Right atrium auricular region (tissue), 2 donors: ENCODE measurements at regions not wholly inside any gene's neighbourhood (a gene's known extent, or its start where the extent isn't known, plus 50 kb on each side); places are given as distances from the start of the nearest gene placed in this dataset.
"Not testable (repeated sequence)": the region's sequence is repeated elsewhere in the genome, so short reads cannot be mapped to it uniquely, and the experiment has no call there.

Experiments
- DNase-seq: peaks from one replicate; pipeline ENCODE4 v3.0.0-alpha.2; 2019; ENCODE audit warnings: low spot score
- H3K27ac ChIP-seq, 2 donors: fragments of 200-600 bp; sonication (generic); 1 replicate in 1 of 2; 2 replicates in 1 of 2; pipeline ENCODE4 v1.5.1; 2016 to 2019
- H3K27me3 ChIP-seq, 2 donors: fragments of 200-600 bp; sonication (generic); one replicate each; pipeline versions ENCODE4 v1.5.1 to v1.6.0; 2017 to 2019
- H3K36me3 ChIP-seq: fragments of 200-600 bp; sonication (generic); one replicate; pipeline ENCODE4 v1.5.1; 2016
- H3K4me1 ChIP-seq, 2 donors: fragments of 200-600 bp; sonication (generic); one replicate each; pipeline versions ENCODE4 v1.5.1 to v1.6.0; 2017 to 2019
- H3K4me3 ChIP-seq, 2 donors: fragments of 200-600 bp; sonication (generic); 1 replicate in 1 of 2; 2 replicates in 1 of 2; pipeline ENCODE4 v1.5.1; 2017 to 2019; ENCODE audit warnings: mild to moderate bottlenecking in 1 of 2, moderate library complexity in 1 of 2
- H3K9me3 ChIP-seq, 2 donors: fragments of 200-600 bp; sonication (generic); one replicate each; pipeline ENCODE4 v1.5.1; 2019
- TF ChIP-seq, protein P1 (sequence below), 2 donors: fragments of 200-600 bp; sonication (generic); IDR thresholded peaks; one replicate each; pipeline ENCODE4 v1.5.1; 2019; ENCODE audit warnings: antibody characterized with exemption in 2 of 2

DNA sequence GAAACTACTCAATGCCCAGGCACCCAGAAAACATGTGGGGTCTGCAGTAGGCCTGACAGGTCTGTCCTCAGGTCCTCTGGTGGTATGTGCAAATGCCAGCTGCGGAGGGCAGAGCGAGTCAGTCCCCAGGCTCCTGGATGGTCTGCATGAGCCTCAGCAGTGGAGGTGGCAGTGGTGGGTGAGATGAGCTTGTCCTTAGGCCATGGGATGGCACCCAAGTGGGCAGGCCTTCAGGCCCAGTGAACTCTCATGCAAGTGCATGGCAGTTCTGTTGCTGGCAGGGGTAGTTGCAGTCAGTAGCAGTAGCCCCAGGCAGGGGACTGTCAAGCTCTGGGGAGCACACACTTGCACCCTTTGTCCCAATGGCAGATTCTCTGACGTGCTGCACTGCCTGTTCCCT lies 106.3 kb upstream of the ANXA10 start:
- Histone ChIP-seq H3K36me3 (no peaks in the 10 kb centered on the region), H3K4me3 (no peak overlapping the region), H3K9me3 (peaks cover 0 to 12% of the 10 kb centered on the region in 2 donors), H3K4me1 (no peaks in the 10 kb centered on the region), H3K27ac (no peak overlapping the region), H3K27me3 (no peaks in the 10 kb centered on the region)
- TF ChIP-seq, protein P1, sequence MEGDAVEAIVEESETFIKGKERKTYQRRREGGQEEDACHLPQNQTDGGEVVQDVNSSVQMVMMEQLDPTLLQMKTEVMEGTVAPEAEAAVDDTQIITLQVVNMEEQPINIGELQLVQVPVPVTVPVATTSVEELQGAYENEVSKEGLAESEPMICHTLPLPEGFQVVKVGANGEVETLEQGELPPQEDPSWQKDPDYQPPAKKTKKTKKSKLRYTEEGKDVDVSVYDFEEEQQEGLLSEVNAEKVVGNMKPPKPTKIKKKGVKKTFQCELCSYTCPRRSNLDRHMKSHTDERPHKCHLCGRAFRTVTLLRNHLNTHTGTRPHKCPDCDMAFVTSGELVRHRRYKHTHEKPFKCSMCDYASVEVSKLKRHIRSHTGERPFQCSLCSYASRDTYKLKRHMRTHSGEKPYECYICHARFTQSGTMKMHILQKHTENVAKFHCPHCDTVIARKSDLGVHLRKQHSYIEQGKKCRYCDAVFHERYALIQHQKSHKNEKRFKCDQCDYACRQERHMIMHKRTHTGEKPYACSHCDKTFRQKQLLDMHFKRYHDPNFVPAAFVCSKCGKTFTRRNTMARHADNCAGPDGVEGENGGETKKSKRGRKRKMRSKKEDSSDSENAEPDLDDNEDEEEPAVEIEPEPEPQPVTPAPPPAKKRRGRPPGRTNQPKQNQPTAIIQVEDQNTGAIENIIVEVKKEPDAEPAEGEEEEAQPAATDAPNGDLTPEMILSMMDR (IDR thresholded peaks at IDR 0.05) = no peak
- no peak for DNase-seq

DNA sequence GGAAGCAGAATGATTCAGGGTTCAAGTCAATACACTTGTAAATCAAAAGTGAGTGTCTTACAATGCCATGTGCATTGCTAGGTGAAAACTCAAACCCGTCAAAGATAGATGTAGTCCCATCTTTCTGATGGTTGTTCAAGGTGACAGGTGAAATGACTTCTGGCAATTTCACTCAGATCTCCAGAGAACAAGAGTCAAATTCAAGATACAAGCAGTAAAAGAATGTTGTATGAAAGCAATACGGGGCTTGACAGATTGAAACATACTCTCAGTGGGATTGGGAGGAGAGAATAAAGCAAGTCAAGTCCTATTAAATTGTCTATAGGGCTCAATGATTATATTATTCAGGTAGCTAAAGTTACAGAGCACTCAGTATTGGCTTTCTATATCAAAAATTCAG lies 105.1 kb upstream of the ANXA10 start:
- TF ChIP-seq, protein P1 (IDR thresholded peaks at IDR 0.05) = no peak
- Histone ChIP-seq H3K9me3 (peaks cover 0 to 5% of the 10 kb centered on the region in 2 donors), H3K4me1 (no peaks in the 10 kb centered on the region), H3K27me3 (no peaks in the 10 kb centered on the region), H3K27ac (no peak overlapping the region), H3K4me3 (no peak overlapping the region), H3K36me3 (no peaks in the 10 kb centered on the region)
- no peak for DNase-seq

DNA sequence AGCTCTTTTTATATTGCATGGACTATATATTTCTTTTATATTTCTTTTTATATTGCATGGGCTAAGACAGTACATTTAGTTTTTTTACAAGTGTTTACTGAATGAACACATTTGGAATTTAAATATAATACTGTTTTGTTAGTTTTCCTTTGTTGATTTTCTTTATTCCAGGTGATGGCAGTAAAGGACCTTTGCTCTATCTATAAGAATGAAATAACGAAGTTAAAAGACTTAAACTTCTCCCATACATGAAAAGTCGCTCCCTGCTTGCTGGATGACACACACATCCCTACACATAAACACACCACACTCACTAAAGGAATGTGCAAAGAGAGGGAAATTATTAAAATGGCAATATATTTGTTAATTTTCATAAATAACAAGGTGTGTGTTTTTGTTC lies 102.5 kb upstream of the ANXA10 start:
- TF ChIP-seq, protein P1 (IDR thresholded peaks at IDR 0.05) = no peak
- H3K27ac ChIP-seq = no peak overlapping the region
- no peaks in the 10 kb centered on the region for H3K36me3 ChIP-seq
- no peak overlapping the region for H3K4me3 ChIP-seq
- H3K4me1 ChIP-seq = no peaks in the 10 kb centered on the region
- no peak for DNase-seq
- peaks cover 0 to 2% of the 10 kb centered on the region in 2 donors for H3K9me3 ChIP-seq
- H3K27me3 ChIP-seq = no peaks in the 10 kb centered on the region

DNA sequence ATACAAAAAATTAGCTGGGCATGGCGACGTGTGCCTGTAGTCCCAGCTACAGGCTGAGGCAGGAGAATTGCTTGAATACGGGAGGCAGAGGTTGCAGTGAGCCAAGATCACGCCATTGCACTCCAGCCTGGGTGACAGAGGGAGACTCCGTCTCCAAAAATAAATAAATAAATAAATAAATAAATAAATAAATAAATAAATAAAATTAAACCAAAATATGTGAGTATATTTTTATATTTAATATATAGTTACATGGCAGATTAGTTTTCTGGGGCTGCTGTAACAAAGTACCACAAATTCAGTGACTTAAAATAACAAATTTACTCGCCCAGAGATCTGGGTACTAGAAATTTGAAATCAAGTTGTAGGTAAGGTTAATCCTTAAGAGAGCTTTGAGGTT lies 84.2 kb upstream of the ANXA10 start:
- not testable (repeated sequence) for H3K4me1 ChIP-seq, H3K4me3 ChIP-seq

DNA sequence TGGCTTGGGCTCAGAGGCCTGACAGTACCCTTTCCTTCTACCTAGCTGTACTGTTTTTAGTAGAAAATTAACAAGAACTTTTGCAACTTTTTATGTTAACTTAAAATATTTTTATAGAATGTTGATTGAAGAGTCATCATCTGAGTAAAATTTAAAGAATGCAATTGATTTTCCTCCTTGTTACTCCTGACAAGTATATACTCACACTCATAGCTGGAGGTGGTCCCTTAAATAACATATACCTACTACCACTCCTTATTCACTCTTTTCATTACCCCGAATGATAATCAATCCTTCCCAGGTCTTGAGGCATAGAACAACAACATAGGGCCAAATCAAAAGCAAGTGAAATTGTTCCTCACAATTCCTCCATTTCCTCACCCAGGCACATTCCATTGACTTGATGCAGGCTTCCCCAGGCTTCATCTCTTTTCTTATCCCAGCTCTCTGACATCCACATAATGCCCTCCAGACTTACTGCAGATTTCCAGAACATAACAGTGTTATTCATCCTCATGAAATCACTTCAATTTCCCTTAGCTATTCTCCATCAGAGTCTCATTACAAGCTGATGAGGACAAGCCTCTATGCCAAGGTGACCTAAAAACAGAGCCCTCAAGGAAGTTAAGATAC lies 73.2 kb upstream of the ANXA10 start:
- TF ChIP-seq, protein P1 (IDR thresholded peaks at IDR 0.05) = no peak
- DNase-seq = no peak
- H3K27ac ChIP-seq = no peak overlapping the region
- no peaks in the 10 kb centered on the region for H3K36me3 ChIP-seq
- H3K4me1 ChIP-seq = no peaks in the 10 kb centered on the region
- H3K4me3 ChIP-seq = no peak overlapping the region
- H3K9me3 ChIP-seq = no peaks in the 10 kb centered on the region
- no peaks in the 10 kb centered on the region for H3K27me3 ChIP-seq

More for the DNA sequence above, 84.2 kb upstream of the ANXA10 start:
- not testable (repeated sequence) for H3K27ac ChIP-seq, DNase-seq, H3K27me3 ChIP-seq, H3K36me3 ChIP-seq, H3K9me3 ChIP-seq

DNA sequence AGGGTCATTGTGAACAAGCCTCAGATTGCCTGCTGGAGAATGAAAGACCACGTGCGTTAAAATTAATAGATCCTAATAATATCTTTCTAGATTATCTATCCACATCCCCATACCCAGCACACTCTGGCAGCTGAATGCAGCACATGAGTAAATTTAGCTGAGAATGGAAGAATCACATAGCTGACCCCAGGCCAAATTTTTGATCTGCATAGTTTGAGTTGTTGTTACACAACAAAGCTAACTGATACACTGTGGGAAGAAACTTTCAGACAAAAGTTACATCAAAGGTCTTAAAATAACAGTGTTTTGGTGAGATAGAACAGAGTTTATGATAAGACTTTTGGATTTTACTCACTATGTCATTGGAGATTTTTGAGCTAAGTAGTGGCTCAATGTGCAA lies 72.4 kb upstream of the ANXA10 start:
- TF ChIP-seq, protein P1 (IDR thresholded peaks at IDR 0.05) = no peak
- no peaks in the 10 kb centered on the region for H3K9me3 ChIP-seq
- no peaks in the 10 kb centered on the region for H3K27me3 ChIP-seq
- H3K4me3 ChIP-seq = no peak overlapping the region
- no peak overlapping the region for H3K27ac ChIP-seq
- DNase-seq = no peak
- no peaks in the 10 kb centered on the region for H3K36me3 ChIP-seq
- no peaks in the 10 kb centered on the region for H3K4me1 ChIP-seq
